Ovary (tissue), 3 donors: ENCODE measurements at regions not wholly inside any gene's neighbourhood (a gene's known extent, or its start where the extent isn't known, plus 50 kb on each side); places are given as distances from the start of the nearest gene placed in this dataset.

ENCODE experiments used
- CTCF ChIP-seq, 3 donors: fragments of 450-650 bp in 2 of 3; fragments of 200-600 bp in 1 of 3; IDR thresholded peaks; one replicate each; pipeline versions ENCODE4 v1.5.1 to v1.8.0; 2016 to 2022; ENCODE audit warnings: antibody characterized with exemption in 3 of 3, mild to moderate bottlenecking in 1 of 3
- EP300 ChIP-seq: sonication (generic); formaldehyde crosslinking; IDR thresholded peaks from one replicate; pipeline ENCODE4 v1.6.1; 2017; ENCODE audit warnings: antibody characterized with exemption
- POLR2A ChIP-seq: fragments of 450-650 bp; IDR thresholded peaks from one replicate; pipeline ENCODE4 v1.6.1; 2017; ENCODE audit warnings: antibody characterized with exemption, mild to moderate bottlenecking, moderate library complexity
- donor health status: DM: no; HTN: no; CAD: no.

GRCh38 chr21:17197996-17198395 lies 314.8 kb upstream of the CXADR start:
- TF ChIP-seq CTCF (IDR thresholded peaks at IDR 0.05) (no peak), EP300 (no peak), POLR2A (no peak)
